Fibroblast of mammary gland (primary cell): ENCODE measurements at regions not wholly inside any gene's neighbourhood (a gene's known extent, or its start where the extent isn't known, plus 50 kb on each side); places are given as distances from the start of the nearest gene placed in this dataset.

Source experiments
- DNase-seq: peaks from one replicate; pipeline ENCODE4 v3.0.0-alpha.2; 2010; ENCODE audit warnings: low read depth
- H3K4me3 ChIP-seq: 2 replicates; pipeline ENCODE4 v1.5.1; 2011; ENCODE audit warnings: low read depth, mild to moderate bottlenecking, low read length, moderate library complexity; ENCODE audit not compliant: control insufficient read depth
- TF ChIP-seq, protein P1 (sequence below): conservative IDR thresholded peaks from 2 replicates; pipeline ENCODE4 v1.5.1; 2011; ENCODE audit warnings: low read depth, low read length, inconsistent platforms; ENCODE audit not compliant: control insufficient read depth, insufficient read depth

DNA sequence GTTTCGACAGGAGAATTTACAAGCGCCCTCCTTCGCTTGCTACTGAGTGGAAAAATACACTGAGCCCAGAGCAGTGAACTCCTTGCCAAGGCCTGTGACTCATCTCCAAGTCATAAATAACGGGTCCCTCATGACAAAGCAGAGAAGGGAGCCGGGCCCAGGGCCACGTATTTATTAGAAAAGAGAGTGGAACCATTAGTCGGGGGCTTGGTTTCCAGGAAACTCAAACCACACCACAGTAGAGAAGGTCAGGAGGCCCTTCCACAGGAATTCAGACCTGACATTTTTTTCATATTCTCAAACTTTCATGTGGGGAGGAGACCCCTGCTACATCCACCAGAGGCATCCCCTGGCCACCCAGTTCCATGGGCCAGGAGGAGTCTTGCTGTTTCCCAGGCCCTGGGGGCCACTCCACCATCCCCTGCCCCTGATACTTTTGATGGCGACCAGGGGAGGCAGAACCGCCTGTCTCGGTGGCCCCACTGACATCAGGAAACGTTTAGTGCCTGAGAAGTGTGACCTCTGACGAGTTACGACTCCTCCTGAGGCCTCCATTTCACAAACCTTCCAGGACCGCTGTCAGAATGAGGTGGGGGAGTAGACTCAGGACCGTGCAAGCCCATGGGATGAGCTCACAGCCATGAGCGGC lies 289.7 kb downstream of the DYSF start:
- TF ChIP-seq, protein P1, sequence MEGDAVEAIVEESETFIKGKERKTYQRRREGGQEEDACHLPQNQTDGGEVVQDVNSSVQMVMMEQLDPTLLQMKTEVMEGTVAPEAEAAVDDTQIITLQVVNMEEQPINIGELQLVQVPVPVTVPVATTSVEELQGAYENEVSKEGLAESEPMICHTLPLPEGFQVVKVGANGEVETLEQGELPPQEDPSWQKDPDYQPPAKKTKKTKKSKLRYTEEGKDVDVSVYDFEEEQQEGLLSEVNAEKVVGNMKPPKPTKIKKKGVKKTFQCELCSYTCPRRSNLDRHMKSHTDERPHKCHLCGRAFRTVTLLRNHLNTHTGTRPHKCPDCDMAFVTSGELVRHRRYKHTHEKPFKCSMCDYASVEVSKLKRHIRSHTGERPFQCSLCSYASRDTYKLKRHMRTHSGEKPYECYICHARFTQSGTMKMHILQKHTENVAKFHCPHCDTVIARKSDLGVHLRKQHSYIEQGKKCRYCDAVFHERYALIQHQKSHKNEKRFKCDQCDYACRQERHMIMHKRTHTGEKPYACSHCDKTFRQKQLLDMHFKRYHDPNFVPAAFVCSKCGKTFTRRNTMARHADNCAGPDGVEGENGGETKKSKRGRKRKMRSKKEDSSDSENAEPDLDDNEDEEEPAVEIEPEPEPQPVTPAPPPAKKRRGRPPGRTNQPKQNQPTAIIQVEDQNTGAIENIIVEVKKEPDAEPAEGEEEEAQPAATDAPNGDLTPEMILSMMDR: no peak
- no peak overlapping the region for H3K4me3 ChIP-seq
- peak; percentile 94 for DNase-seq

- H3K4me3 ChIP-seq: no peak overlapping the region
- TF ChIP-seq, protein P1: no peak
- DNase-seq: no peak
Measured at GRCh38 chr2:71736986-71737385, 283.6 kb downstream of the DYSF start.

DNA sequence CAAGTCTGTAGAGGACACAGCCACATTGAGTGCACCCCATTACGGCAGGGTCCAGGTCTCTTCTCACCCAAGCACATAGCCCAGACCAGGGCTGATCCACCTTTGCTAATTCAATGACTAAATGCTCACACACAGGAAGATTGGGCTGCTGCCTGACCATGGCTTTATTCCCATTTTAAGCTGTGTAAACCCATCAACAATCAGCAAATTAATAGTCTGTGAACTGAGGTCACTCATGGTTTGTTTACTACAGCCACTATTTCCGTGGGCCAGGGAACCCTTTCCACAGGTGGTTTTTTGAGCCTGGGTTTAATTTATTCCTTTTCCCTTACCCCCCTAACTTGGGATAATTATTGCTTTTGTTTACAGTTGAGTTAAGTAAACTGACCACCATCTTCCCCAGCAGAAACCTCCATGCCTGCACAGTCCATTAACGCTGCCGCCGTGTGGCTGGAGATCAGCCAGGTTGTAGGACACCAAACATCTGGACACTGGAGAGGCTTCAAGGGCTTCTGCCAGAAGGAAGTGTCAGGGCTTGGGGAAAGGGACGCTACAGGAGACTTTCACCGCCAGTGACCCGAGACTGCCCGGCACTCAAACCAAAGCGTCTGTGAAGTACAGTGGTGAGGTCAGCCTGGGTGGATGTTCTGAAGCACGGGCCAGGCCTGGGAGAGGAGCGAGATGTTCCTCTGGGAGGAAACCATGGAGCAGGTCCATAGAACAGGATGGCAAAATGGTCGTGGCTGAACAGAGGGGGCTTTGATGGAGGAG lies 282.9 kb downstream of the DYSF start:
- TF ChIP-seq, protein P1: no peak
- H3K4me3 ChIP-seq: no peak overlapping the region
- DNase-seq: no peak
